Activated CD8-positive, alpha-beta memory T cell treated with anti-CD3 and anti-CD28 coated beads for 48 hours (primary cell): ENCODE measurements at regions not wholly inside any gene's neighbourhood (a gene's known extent, or its start where the extent isn't known, plus 50 kb on each side); places are given as distances from the start of the nearest gene placed in this dataset.
"Not testable (repeated sequence)": the region's sequence is repeated elsewhere in the genome, so short reads cannot be mapped to it uniquely, and the experiment has no call there.

Experiments used
- DNase-seq, 3 experiments: peaks; one replicate each; pipeline ENCODE4 v3.0.0-alpha.2; 2020; ENCODE audit warnings: low read depth in 2 of 3, low spot score in 2 of 3

DNA sequence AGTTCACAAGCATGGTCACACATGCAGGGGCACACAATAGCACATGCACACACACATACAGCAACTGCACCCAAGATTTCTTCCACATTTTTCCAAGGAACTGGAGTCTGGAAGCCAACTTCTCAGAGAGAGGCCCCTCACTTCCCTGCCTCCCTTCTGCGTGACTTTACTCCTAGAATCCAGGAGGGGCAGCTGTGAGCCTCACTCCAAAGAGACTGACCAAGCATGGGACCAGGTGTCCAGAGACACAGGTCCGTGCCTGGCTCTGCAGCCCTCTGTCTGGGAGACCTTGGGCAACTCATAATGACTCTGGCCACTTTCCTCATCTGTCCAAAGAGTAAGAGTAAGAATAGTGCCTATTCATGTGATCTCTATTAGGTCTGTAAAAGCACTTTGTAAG lies 104.7 kb upstream of the TMEM132E start:
- no peak for DNase-seq

DNA sequence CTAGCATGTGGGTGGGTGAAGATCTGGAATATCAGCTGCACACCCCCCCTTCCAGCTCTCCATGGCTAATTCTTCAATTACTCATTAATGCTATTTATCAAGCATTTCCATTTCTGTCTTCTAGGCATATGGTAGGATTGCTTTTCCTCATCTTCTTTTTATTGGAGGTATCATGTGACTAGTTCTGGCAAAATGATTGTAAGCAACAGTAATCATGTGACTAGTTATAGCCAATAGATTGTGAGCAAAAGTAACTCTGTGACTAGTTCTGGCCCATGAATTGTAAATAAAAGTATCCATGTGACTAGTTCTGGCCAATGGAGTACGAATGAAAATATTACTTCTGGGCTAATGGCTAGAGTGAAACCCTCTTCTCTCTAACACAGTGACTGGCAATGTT lies 107.0 kb upstream of the TMEM132E start:
- DNase-seq: no peak

- DNase-seq: not testable (repeated sequence)
Measured at GRCh38 chr17:34471278-34471677, 108.1 kb upstream of the TMEM132E start.

GRCh38 chr17:34465789-34466188 lies 102.8 kb upstream of the CCL1 start:
- DNase-seq: no peak

DNA sequence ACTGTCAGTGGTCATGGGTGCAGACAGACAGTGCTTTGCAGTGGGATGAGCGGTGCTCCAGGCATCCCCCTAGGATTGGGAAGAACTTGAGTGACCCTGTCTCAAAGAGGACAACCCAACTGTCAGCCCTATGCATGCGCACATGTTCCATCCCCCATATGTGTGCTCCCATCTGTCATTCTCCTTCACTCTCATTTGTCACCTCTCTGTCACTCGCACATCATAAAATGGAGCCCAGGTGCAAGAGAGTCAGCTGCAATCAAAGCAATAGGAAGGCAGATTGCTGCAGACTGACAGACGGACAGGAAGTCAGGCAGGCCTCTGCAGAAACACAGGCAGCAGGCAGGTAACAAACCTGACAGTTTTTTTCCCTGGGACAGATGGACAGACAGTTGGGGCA lies 101.8 kb upstream of the CCL1 start:
- no peak for DNase-seq

GRCh38 chr17:34458266-34458665 lies 95.2 kb upstream of the CCL1 start:
- no peak for DNase-seq

DNA sequence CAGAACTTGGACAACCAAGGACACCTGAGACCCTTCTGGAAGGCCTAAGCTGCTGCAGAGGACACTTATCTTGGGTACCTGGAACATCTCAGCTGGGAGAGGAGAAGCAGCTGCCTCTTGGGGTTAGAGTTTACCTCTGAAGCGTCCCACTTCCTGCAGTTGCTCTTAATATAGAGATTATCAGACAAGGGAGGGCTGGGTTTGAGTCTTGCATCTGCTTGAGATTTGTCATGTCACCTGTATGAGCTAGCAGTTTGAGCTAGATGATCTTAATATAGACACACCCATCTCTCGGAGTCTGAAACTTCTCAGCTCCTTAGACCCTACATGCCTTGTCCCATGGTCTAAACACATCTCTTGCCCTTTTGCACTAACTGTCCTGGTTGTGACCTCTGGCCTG lies 93.1 kb upstream of the CCL1 start:
- no peak for DNase-seq

DNA sequence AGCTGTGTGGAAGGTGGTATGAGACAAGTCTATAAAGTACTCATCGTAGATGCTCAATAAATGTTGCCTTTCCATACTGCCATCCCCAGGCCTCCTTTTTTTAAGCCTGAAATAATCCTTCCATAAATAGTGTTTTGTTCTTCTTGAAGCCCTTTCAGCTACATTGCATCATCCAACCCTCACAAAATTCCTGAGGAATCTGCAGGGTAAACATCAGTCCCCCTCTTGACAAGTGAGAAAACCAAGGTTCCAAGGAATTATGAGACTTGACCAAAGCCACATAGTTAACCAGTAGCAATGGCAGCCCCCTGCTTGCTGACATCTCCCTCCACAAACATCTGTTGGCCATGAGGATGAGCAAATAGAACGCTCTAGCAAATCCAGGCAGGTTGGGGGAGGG lies 89.7 kb upstream of the CCL1 start:
- DNase-seq: no peak

GRCh38 chr17:34451313-34451712 lies 88.3 kb upstream of the CCL1 start:
- DNase-seq: no peak

GRCh38 chr17:34447406-34447805 lies 84.4 kb upstream of the CCL1 start:
- DNase-seq: no peak

DNA sequence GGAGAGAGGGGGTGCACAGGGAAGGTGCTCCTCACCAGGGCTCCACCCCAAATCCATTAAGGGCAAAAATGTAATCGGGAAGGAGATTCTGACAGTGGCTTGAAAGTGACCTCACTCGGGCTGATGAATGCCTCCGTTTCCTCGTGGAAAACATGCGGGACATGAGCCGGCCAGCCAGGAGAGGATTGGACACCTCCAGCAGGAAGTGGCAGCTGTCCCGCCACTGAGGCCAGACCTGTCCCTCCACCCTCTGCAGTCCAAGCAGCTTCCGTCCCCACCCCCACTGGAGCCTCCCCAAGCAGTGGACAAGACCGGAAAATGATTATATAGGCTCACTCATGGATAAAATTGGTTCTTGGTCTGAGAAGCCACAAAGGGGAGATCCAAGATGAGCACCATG lies 82.1 kb upstream of the CCL1 start:
- no peak for DNase-seq

- DNase-seq: no peak
Measured at GRCh38 chr17:34443619-34444469, 80.8 kb upstream of the CCL1 start.

DNA sequence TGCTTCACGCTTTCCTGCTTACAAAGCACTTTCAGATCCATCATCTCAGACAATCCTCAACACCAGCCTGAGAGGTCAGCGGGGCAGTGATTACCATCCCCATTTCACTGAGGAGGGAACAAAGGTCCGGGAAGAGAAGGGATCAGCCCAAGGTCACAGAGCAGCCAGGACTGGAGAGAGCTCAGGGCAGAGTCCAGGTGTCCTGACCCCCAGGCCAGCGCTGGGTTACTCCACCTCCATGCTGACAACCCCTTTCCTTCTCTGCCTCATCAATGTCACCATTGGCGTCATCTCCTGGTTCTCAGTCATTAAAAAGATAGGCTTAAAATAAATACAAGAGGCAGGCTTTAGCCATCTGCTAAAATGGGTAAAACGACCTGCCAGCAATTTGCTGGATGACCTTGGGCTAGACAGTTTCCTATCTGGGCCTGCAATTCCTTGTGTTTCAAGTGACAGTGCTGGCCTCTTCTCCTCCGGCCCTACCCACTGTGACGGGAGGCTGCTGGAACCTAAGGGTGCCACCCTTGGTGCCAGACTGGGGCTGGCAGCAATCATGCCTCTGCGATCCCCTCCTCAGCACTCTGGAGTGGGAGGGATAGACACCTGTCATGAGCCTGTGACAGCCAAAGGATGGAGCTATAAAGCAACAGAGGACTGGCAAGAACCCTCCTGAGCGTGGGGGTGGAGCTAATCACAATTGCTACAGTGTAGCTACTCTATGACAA lies 79.5 kb upstream of the CCL1 start:
- DNase-seq: no peak

- DNase-seq: no peak
Measured at GRCh38 chr17:34437188-34437587, 74.2 kb upstream of the CCL1 start.

GRCh38 chr17:34436607-34437006 lies 73.6 kb upstream of the CCL1 start:
- no peak for DNase-seq

DNA sequence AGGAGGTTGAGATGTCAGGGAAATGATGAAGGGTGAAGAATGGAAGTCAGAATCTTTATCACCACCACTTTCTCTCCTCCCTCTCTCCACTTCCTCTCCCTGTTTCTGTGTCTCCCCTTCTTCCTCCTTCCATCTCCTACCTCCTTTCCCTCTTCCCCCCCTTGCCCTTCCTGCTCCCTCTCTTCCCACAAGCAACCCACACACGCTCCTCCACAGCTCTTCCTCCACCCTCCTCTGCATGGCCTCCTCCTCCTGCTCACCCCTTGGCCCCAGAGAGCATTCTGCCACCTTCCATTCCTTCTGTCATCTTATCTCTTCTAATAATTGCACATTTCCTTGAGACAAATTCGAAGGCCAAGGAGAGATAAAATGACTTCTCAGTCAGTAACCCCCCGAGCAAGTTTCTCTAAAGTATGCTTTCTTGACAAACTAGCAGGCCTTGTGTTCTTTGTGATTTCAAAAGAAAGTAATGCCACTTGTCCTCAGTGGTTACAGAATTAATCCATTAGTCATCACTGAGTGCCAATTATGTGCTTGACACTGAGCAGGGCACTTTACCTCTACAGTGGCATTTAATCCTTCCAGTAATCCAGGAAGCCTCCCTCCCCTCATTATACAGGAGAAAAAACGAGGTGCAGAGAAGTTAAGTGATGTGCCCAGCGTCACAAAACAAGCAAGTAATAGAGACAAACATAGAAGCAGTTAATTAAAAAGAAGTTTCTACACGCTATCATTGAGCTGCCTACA lies 72.3 kb upstream of the CCL1 start:
- DNase-seq: no peak

DNA sequence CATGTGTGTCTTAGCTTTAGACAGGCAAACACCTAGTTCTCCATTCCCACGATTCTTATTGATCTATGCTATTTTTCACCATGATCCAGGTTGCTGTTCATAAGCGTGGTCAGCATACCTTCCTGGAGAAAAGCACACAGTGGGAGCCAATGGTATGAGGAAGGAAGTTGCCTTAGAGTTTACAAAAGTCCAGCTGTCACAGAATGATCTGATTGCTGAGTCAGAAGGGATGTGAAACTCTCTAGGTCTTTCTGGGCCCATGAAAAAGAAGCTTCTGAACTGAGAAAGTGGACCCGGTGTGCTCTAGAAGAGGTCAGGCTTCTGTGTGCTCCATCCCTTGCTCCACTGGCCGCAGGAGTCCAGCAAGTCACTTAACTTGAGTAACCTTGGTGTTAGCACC lies 71.0 kb upstream of the CCL1 start:
- DNase-seq: no peak

DNA sequence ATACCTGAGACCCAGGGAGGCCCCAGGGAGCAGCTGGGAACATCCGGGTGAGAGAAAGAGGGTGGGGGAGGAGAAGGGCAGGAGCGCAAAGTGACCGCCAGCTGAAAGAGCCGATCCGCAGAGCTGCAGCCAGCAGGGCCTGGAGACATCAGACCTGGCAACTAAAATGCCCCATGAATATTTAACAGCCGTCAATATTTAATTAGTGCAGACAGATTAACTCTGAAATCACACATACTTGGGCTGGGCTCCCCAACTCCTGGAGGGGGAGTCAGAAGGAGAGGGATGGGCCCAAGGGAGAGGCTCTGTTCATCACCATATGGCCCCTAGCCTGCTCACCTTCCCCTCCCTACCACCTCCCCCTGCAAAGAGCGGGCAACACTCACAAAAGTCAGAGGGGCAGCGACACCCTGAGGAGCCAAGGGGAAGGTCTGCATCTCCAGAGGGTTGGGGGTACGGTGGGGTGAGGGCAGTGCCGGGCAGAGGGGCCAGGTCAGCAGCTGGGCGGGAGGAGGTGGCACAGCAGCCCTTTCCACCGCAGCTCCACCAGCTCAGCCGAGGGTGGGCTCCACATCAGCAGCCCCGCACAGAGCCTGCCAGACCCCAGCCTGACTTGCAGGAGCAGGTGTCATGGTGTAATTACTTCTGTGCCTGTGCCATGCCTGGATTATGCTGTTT lies 61.9 kb upstream of the CCL1 start:
- no peak for DNase-seq

DNA sequence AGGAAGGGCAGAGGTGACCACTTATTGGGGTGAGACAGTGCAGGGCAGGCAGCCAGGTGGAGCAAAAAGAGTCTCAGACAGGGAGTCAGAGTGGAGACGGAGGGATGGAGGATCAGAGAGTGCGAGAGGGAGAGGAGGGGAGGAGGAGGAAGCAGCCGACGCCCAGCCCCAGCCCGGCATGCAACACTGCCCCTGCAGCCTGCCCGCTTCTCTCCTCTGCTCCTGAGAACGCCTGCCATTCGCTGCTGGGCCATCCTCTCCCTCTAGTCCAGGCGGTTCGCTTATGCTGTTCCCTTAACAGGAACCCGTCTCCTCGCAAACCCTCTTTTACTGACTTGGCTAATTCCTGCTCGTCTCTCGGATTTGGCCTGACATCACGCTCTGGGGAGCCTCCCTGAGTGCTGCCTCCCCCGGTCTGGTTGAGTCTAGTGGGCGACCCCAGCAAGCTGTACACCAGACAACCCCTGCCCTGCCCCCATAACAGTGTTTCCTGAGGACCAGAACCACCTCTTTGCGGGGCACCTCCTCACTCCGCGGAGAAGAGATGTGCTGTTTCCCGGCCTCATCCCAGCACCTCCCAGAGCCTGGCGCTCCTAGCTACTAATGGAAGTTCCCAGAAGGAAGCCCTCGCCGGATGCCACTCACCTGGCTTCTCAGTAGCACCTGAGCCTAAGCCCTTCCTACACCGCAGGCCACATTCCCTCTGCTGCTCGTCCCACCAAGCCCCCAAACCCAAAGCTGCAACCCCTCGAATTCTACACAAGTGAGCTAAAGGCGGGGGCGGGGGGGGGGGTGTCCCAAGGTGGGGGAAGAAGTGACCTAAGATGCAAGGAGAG lies 61.2 kb upstream of the CCL1 start:
- DNase-seq: no peak

DNA sequence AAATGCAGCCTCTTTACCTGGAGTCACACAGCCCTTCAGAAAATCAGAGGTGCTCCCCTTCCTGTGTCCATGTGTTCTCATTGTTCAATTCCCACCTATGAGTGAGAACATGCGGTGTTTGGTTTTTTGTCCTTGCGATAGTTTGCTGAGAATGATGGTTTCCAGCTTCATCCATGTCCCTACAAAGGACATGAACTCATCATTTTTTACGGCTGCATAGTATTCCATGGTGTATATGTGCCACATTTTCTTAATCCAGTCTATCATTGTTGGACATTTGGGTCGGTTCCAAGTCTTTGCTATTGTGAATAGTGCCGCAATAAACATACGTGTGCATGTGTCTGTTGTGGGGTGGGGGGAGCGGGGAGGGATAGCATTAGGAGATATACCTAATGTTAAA lies 60.3 kb upstream of the CCL1 start:
- DNase-seq: not testable (repeated sequence)

GRCh38 chr17:34420900-34421299 lies 57.9 kb upstream of the CCL1 start:
- DNase-seq: no peak
